Uterus (tissue), 3 donors: ENCODE measurements at regions not wholly inside any gene's neighbourhood (a gene's known extent, or its start where the extent isn't known, plus 50 kb on each side); places are given as distances from the start of the nearest gene placed in this dataset.

ENCODE experiments used
- DNase-seq, 2 donors: peaks; one replicate each; pipeline ENCODE4 v3.0.0-alpha.2; 2019 to 2020
- H3K27ac ChIP-seq, 2 donors: fragments of 200-600 bp; sonication (generic); 1 replicate in 1 of 2; 2 replicates in 1 of 2; pipeline ENCODE4 v1.5.1; 2016 to 2018
- H3K27me3 ChIP-seq, 2 donors: fragments of 200-600 bp; sonication (generic); one replicate each; pipeline ENCODE4 v1.5.1; 2018 to 2019; ENCODE audit warnings: control low read depth in 1 of 2
- H3K36me3 ChIP-seq, 2 donors: fragments of 200-600 bp; sonication (generic); one replicate each; pipeline ENCODE4 v1.5.1; 2019; ENCODE audit warnings: control low read depth in 1 of 2
- H3K4me1 ChIP-seq, 2 donors: fragments of 200-600 bp; sonication (generic); one replicate each; pipeline ENCODE4 v1.5.1; 2018 to 2019; ENCODE audit warnings: control low read depth in 1 of 2
- H3K4me3 ChIP-seq, 2 donors: fragments of 200-600 bp; sonication (generic); 1 replicate in 1 of 2; 2 replicates in 1 of 2; pipeline ENCODE4 v1.5.1; 2018 to 2019; ENCODE audit warnings: mild to moderate bottlenecking in 1 of 2
- H3K9me3 ChIP-seq, 2 donors: fragments of 200-600 bp; sonication (generic); one replicate each; pipeline ENCODE4 v1.5.1; 2019; ENCODE audit warnings: control low read depth in 1 of 2
- POLR2A ChIP-seq, 2 donors: fragments of 450-650 bp; IDR thresholded peaks; one replicate each; pipeline ENCODE4 v1.6.1; 2016; ENCODE audit warnings: antibody characterized with exemption in 2 of 2, mild to moderate bottlenecking in 1 of 2, moderate library complexity in 1 of 2
- intact Hi-C: fragments of 100-400 bp; cut with DNase I; formaldehyde crosslinking; loops from one replicate; pipeline ENCODE4 v1.15.1; 2023; ENCODE audit warnings: low total_unique reads
- TF ChIP-seq, protein P1 (sequence below), 4 experiments: fragments of 200-600 bp in 2 of 4; fragments of 450-650 bp in 2 of 4; sonication (generic) in 2 of 4; IDR thresholded peaks; one replicate each; pipeline ENCODE4 v1.5.1; 2016 to 2019; ENCODE audit warnings: antibody characterized with exemption in 4 of 4, mild to moderate bottlenecking in 2 of 4, moderate library complexity in 1 of 4
- donor health status: DM: yes; HTN: yes; CAD: no.

DNA sequence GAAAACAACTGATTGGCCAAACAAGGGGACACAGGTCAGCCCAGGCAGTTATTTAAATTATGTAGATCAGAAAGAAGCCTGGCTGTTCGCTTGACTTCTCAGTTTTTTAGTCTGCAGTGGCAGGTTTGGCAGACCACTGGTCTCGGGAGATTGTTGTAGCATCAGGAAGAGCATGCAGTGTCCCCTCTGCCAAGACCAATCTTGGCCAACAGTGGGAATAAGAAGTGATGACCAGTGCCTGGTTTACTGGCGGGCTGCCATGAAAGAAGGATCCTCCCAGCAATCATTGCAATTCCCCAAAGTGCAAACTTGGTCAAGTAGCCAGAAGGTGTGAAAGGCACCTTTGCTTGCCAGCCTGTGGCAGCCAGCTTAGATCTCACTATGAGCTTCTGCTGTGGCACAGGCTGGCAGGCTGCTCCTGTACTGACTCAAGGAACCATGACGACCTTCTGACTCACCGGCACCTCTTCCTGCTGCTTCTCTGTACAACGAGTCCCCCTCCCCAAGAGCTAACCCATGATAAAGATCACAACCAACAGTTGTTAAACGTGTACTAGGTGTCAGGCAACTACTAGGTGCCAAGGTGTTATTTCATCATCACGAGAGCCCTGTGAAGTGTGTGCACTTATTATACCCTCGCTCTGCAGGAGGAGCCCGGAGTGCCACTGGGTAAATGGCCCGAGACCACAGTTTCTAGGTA lies 76.8 kb upstream of the DUSP22 start:
- Histone ChIP-seq H3K27me3 (no peaks in the 10 kb centered on the region), H3K36me3 (no peaks in the 10 kb centered on the region), H3K4me1 (no peaks in the 10 kb centered on the region), H3K4me3 (no peak overlapping the region), H3K27ac (no peak overlapping the region), H3K9me3 (no peaks in the 10 kb centered on the region)
- TF ChIP-seq, protein P1, sequence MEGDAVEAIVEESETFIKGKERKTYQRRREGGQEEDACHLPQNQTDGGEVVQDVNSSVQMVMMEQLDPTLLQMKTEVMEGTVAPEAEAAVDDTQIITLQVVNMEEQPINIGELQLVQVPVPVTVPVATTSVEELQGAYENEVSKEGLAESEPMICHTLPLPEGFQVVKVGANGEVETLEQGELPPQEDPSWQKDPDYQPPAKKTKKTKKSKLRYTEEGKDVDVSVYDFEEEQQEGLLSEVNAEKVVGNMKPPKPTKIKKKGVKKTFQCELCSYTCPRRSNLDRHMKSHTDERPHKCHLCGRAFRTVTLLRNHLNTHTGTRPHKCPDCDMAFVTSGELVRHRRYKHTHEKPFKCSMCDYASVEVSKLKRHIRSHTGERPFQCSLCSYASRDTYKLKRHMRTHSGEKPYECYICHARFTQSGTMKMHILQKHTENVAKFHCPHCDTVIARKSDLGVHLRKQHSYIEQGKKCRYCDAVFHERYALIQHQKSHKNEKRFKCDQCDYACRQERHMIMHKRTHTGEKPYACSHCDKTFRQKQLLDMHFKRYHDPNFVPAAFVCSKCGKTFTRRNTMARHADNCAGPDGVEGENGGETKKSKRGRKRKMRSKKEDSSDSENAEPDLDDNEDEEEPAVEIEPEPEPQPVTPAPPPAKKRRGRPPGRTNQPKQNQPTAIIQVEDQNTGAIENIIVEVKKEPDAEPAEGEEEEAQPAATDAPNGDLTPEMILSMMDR (IDR thresholded peaks at IDR 0.05) = no peak
- TF ChIP-seq POLR2A (IDR thresholded peaks at IDR 0.05) = no peak
- intact Hi-C loops = no loop called here
- DNase-seq = no peak

DNA sequence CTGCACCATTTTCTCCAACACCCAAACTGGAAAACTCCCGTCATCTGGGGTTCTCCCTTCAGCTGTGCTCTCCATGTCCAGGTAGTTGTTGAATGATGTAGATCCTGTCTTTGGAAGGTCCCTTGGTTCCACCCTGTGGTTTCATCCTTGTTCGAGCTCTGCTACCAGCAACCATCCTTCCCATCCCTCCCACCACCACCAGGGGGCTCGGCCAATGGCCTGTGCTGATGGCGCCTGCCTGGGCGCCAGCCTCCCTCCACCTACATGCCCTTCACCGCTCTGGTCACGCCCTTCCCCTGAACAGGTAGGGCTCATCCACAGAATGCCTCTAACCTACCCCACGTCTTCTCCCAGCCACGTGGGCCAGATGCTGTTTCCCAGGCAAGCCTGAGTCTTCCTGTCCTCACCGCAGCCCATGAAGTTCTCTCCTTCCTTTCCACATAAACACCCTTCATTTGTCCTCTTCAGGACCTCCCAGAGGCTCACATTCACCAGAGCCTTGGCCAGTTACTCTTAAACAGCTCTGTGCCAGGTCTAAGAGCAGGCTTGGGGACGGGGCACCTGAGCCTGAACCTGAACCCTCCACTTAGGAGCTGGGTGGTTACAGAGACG lies 75.1 kb upstream of the DUSP22 start:
- Histone ChIP-seq H3K27ac (no peak overlapping the region), H3K36me3 (no peaks in the 10 kb centered on the region), H3K4me1 (no peaks in the 10 kb centered on the region), H3K27me3 (no peaks in the 10 kb centered on the region), H3K4me3 (no peak overlapping the region), H3K9me3 (no peaks in the 10 kb centered on the region)
- intact Hi-C loops = no loop called here
- TF ChIP-seq POLR2A (IDR thresholded peaks at IDR 0.05) = no peak
- TF ChIP-seq, protein P1 (IDR thresholded peaks at IDR 0.05) = peak in 1 of 4 experiments; percentile 5
- DNase-seq = no peak

DNA sequence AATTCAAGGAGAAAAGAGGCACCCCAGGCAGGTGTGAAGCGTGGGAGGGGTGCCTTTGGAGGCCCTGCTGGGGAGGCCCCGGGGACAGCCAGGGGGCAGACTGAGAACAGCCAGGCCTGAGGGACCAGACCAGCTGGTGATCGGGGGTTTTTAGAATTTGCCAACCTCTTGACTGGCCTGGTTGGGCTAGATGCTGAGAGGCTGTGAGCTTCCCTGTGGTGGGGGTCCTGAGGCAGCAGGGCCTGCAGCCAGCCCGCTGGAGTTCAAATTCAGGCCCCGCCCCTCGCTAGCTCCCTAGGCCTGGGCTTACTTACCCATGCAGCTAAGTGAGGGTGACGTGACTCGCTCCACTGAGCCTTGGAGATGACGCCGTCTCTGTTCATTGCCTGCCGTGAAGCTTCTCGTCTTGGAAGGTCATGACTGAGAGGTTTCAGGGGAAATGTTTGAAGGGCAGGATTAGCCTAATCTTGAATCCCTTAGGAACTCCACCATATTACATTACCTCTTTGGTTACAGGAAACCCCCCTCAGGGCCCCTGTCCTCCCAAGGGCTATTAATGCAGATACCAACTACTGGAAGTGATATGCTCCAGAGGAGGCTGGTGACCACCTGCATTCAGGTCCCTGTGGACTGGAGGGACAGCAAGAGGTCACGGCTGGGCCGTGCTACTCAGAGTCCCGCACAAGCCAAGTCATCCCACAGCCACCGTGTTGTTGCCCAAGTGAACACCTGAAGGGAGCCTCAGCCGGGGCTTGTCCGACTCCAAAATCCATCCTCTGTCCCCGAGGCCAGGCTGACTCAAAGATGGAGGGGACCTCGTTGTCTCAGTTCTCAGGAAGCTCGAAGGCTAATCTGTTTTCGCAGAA lies 73.9 kb upstream of the DUSP22 start:
- no peak overlapping the region for H3K4me3 ChIP-seq
- intact Hi-C loops = no loop called here
- no peaks in the 10 kb centered on the region for H3K9me3 ChIP-seq
- H3K36me3 ChIP-seq = no peaks in the 10 kb centered on the region
- DNase-seq = no peak
- H3K4me1 ChIP-seq = no peaks in the 10 kb centered on the region
- no peaks in the 10 kb centered on the region for H3K27me3 ChIP-seq
- H3K27ac ChIP-seq = no peak overlapping the region
- TF ChIP-seq, protein P1 (IDR thresholded peaks at IDR 0.05) = no peak
- TF ChIP-seq POLR2A (IDR thresholded peaks at IDR 0.05) = no peak

DNA sequence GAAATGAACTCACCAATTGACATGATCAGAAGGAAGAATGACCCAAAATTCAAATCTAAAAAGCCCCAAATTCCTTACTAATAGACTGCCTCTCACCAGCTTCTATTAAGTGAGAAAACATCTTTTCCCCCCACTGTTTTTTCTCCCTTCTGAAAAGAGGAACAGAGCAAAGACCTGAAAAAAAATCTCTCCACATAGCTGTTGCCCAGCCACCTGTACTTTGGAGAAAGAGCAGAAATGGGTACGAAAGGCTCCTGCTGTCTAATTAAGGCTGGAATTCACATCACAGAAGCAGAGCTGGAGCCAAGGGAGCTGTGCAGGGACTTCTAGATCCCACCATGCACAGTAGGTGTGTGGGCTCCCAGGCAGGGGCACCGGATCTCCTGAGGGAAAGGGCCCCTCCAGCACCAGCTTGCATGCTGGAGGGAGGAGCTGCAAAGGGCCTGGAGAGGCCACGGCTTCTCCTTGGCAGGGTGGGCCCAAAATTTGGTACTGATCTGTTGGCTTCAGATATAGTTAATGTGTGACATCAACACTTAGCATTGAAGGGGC lies 73.2 kb upstream of the DUSP22 start:
- Histone ChIP-seq H3K9me3 (no peaks in the 10 kb centered on the region), H3K27ac (no peak overlapping the region), H3K4me3 (no peak overlapping the region), H3K36me3 (no peaks in the 10 kb centered on the region), H3K4me1 (no peaks in the 10 kb centered on the region), H3K27me3 (no peaks in the 10 kb centered on the region)
- intact Hi-C loops = no loop called here
- TF ChIP-seq, protein P1 (IDR thresholded peaks at IDR 0.05) = no peak
- no peak for TF ChIP-seq POLR2A (IDR thresholded peaks at IDR 0.05)
- DNase-seq = no peak
